ENCODE measurements at regions not wholly inside any gene's neighbourhood (a gene's known extent, or its start where the extent isn't known, plus 50 kb on each side); places are given as distances from the start of the nearest gene placed in this dataset.
A peak's percentile ranks its signal among the peaks of the same experiment; 100 is the strongest.

DNA sequence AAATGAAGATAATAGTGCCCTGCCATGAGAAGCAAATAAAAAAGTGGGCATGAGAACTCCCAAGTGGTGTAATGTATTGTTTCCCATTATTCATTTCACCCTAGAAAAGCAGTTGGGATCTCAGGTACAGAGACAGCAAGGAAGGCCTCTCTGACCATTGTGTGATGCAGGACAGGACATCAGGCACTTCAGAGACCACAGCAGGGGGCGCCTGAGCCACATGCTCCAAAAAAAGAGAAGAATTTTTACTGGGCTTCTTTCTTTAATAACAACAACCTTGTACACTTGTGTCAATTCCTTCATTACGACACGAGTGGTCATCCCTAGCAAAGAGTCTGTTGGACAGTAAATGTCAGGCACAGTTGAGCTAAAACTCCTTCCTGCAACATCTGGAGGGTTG is 533.3 kb downstream of the OMA1 start:
- no peak overlapping the region for H3K9ac ChIP-seq (ENCODE audit: extremely low read depth, low read length, poor library complexity, severe bottlenecking)
- H3K9me3 ChIP-seq (ENCODE audit: control insufficient read depth, low read length), result no peaks in the 10 kb centered on the region
- H3K36me3 Mint-ChIP-seq (ENCODE audit: low read depth), result no peaks in the 10 kb centered on the region
- H3K4me1 Mint-ChIP-seq, result no peaks in the 10 kb centered on the region
- no peak overlapping the region for H3K4me3 Mint-ChIP-seq
- peak; percentile 63 for DNase-seq
- no peaks in the 10 kb centered on the region for H3K9me3 Mint-ChIP-seq
- H3K27me3 Mint-ChIP-seq (ENCODE audit: insufficient read depth), result no peaks in the 10 kb centered on the region
- no peak overlapping the region for H3K27ac Mint-ChIP-seq
- H3K36me3 ChIP-seq (ENCODE audit: control insufficient read depth, insufficient read depth, low read length), result no peaks in the 10 kb centered on the region
- TF ChIP-seq, protein P1, sequence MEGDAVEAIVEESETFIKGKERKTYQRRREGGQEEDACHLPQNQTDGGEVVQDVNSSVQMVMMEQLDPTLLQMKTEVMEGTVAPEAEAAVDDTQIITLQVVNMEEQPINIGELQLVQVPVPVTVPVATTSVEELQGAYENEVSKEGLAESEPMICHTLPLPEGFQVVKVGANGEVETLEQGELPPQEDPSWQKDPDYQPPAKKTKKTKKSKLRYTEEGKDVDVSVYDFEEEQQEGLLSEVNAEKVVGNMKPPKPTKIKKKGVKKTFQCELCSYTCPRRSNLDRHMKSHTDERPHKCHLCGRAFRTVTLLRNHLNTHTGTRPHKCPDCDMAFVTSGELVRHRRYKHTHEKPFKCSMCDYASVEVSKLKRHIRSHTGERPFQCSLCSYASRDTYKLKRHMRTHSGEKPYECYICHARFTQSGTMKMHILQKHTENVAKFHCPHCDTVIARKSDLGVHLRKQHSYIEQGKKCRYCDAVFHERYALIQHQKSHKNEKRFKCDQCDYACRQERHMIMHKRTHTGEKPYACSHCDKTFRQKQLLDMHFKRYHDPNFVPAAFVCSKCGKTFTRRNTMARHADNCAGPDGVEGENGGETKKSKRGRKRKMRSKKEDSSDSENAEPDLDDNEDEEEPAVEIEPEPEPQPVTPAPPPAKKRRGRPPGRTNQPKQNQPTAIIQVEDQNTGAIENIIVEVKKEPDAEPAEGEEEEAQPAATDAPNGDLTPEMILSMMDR (conservative IDR thresholded peaks at IDR 0.05), result peak; percentile 53
- H3K27me3 ChIP-seq (ENCODE audit: control insufficient read depth, insufficient read depth, low read length, poor library complexity, severe bottlenecking), result no peaks in the 10 kb centered on the region
- 59 to 75% methylated on average over 1 to 3 of the region's 3 CpGs for WGBS, 2 experiments (ENCODE audit: insufficient coverage in 1 of 2, insufficient read length in 1 of 2)
- H3K27ac ChIP-seq (ENCODE audit: low read depth, low read length), result no peak overlapping the region
- H3K4me1 ChIP-seq (ENCODE audit: control insufficient read depth, insufficient read depth, low read length), result no peaks in the 10 kb centered on the region
- no peak overlapping the region for H3K4me3 ChIP-seq (ENCODE audit: low read length)

DNA sequence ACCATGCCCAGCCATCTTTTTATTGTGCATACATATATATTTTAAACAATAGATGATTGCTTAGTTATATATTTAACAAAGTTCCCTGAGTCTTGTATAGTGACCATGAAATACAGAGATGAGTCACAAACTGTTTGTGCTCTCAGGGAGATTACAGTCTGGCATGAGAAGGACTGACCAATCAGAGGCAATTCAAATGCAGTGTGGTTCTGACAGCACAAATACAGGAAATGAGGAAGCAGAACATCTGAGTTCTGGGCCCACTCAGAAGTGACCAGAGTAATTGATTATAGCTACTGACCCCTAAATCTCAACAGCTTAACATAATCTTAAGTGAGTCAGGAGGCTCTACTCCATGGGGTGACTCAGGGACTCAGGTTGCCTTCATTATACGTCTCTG is 534.5 kb downstream of the OMA1 start:
- Mint-ChIP-seq H3K4me1 (no peaks in the 10 kb centered on the region), H3K4me3 (no peak overlapping the region), H3K27me3 (ENCODE audit: insufficient read depth) (no peaks in the 10 kb centered on the region), H3K27ac (no peak overlapping the region), H3K9me3 (no peaks in the 10 kb centered on the region), H3K36me3 (ENCODE audit: low read depth) (no peaks in the 10 kb centered on the region)
- Histone ChIP-seq H3K27ac (ENCODE audit: low read depth, low read length) (no peak overlapping the region), H3K9me3 (ENCODE audit: control insufficient read depth, low read length) (no peaks in the 10 kb centered on the region), H3K4me1 (ENCODE audit: control insufficient read depth, insufficient read depth, low read length) (no peaks in the 10 kb centered on the region), H3K36me3 (ENCODE audit: control insufficient read depth, insufficient read depth, low read length) (no peaks in the 10 kb centered on the region), H3K9ac (ENCODE audit: extremely low read depth, low read length, poor library complexity, severe bottlenecking) (no peak overlapping the region), H3K4me3 (ENCODE audit: low read length) (no peak overlapping the region), H3K27me3 (ENCODE audit: control insufficient read depth, insufficient read depth, low read length, poor library complexity, severe bottlenecking) (no peaks in the 10 kb centered on the region)
- TF ChIP-seq, protein P1 (conservative IDR thresholded peaks at IDR 0.05), result no peak
- 92 to 100% methylated on average over 1 of the region's 1 CpG for WGBS, 2 experiments (ENCODE audit: insufficient coverage in 1 of 2, insufficient read length in 1 of 2)
- no peak for DNase-seq

DNA sequence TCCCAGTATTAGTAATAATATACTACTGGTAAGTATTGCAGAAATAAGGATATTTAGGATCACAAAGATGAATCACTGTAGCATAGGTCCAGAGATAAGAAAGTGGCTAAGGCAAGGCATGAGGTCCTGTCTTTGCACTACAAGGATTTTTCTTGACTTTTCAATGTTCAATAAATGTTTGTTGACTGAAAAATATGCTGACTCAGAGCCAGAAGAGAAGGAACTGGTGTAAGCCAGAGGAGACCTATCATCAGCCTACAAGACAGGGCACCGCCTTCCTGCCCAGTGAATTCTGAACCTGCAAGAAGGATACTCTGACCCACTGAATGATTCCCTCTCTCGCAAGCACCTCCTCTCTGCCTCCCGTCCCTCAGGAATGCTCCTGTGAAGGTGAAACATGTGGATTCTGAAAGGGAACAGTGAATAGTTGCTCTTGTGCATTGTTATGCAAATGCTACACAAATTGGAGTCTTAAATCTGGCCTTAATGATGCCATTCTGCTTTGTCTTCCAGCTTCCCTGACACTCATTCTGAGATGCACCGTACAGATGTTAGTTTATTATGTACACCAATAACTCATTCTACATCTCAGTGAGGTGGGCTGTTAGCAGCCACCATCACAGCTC is 540.0 kb downstream of the OMA1 start:
- H3K27ac Mint-ChIP-seq, result peak overlapping the region; percentile 17
- H3K9me3 ChIP-seq (ENCODE audit: control insufficient read depth, low read length), result no peaks in the 10 kb centered on the region

More for the DNA sequence above, 540.0 kb downstream of the OMA1 start:
- H3K9me3 Mint-ChIP-seq, result no peaks in the 10 kb centered on the region
- H3K27me3 ChIP-seq (ENCODE audit: control insufficient read depth, insufficient read depth, low read length, poor library complexity, severe bottlenecking), result no peaks in the 10 kb centered on the region
- TF ChIP-seq, protein P1 (conservative IDR thresholded peaks at IDR 0.05), result no peak
- peaks cover 9% of the 10 kb centered on the region for H3K4me1 Mint-ChIP-seq
- no peaks in the 10 kb centered on the region for H3K36me3 ChIP-seq (ENCODE audit: control insufficient read depth, insufficient read depth, low read length)
- no peak overlapping the region for H3K9ac ChIP-seq (ENCODE audit: extremely low read depth, low read length, poor library complexity, severe bottlenecking)
- H3K36me3 Mint-ChIP-seq (ENCODE audit: low read depth), result no peaks in the 10 kb centered on the region
- DNase-seq, result peak; percentile 87
- H3K27me3 Mint-ChIP-seq (ENCODE audit: insufficient read depth), result no peaks in the 10 kb centered on the region
- H3K4me1 ChIP-seq (ENCODE audit: control insufficient read depth, insufficient read depth, low read length), result no peaks in the 10 kb centered on the region
- H3K4me3 ChIP-seq (ENCODE audit: low read length), result no peak overlapping the region
- no peak overlapping the region for H3K27ac ChIP-seq (ENCODE audit: low read depth, low read length)
- H3K4me3 Mint-ChIP-seq, result no peak overlapping the region
- 20 to 41% methylated on average over 1 to 4 of the region's 4 CpGs for WGBS, 2 experiments (ENCODE audit: insufficient coverage in 1 of 2, insufficient read length in 1 of 2)
